MM.1S (cell line): ENCODE measurements at regions not wholly inside any gene's neighbourhood (a gene's known extent, or its start where the extent isn't known, plus 50 kb on each side); places are given as distances from the start of the nearest gene placed in this dataset.

ENCODE experiments used
- DNase-seq: peaks from one replicate; pipeline ENCODE4 v3.0.0-alpha.2; 2015
- H2AFZ ChIP-seq: fragments of 300-600 bp; sonication (generic); 2 replicates; pipeline ENCODE4 v1.6.0; 2016; ENCODE audit warnings: antibody characterized with exemption, low read length
- H3F3A ChIP-seq: fragments of 300-600 bp; sonication (generic); 2 replicates; pipeline ENCODE4 v1.6.1; 2016; ENCODE audit warnings: mild to moderate bottlenecking, antibody characterized with exemption, low read length, moderate library complexity, mixed read lengths; ENCODE audit not compliant: insufficient read depth
- H3K27ac ChIP-seq: fragments of 300-600 bp; sonication (generic); 2 replicates; pipeline ENCODE4 v1.5.1; 2016; ENCODE audit warnings: mild to moderate bottlenecking, low read length
- H3K27me3 ChIP-seq: fragments of 300-600 bp; sonication (generic); replicated peaks from 2 replicates; pipeline ENCODE4 v1.6.0; 2016; ENCODE audit warnings: low read length; ENCODE audit not compliant: insufficient read depth
- H3K36me3 ChIP-seq: fragments of 300-600 bp; sonication (generic); replicated peaks from 2 replicates; pipeline ENCODE4 v1.6.1; 2016; ENCODE audit warnings: mild to moderate bottlenecking, low read length, mixed read lengths; ENCODE audit not compliant: insufficient read depth
- H3K4me1 ChIP-seq: fragments of 300-600 bp; sonication (generic); 2 replicates; pipeline ENCODE4 v1.6.1; 2016; ENCODE audit warnings: low read length, mixed read lengths
- H3K4me2 ChIP-seq: fragments of 300-600 bp; sonication (generic); 2 replicates; pipeline ENCODE4 v1.6.0; 2016; ENCODE audit warnings: low read depth, low read length
- H3K4me3 ChIP-seq: fragments of 300-600 bp; sonication (generic); 2 replicates; pipeline ENCODE4 v1.5.1; 2016; ENCODE audit warnings: low read length, mixed read lengths
- H3K79me2 ChIP-seq: fragments of 300-600 bp; sonication (generic); 2 replicates; pipeline ENCODE4 v1.6.1; 2016; ENCODE audit warnings: mixed run types, low read length, mixed read lengths
- H3K9ac ChIP-seq: fragments of 300-600 bp; sonication (generic); 2 replicates; pipeline ENCODE4 v1.6.1; 2016; ENCODE audit warnings: low read length, mixed read lengths
- H3K9me2 ChIP-seq: fragments of 300-600 bp; sonication (generic); replicated peaks from 2 replicates; pipeline ENCODE4 v1.6.1; 2016; ENCODE audit warnings: mild to moderate bottlenecking, low read length, mixed read lengths; ENCODE audit not compliant: insufficient read depth
- H3K9me3 ChIP-seq: fragments of 300-600 bp; sonication (generic); replicated peaks from 2 replicates; pipeline ENCODE4 v1.6.1; 2016; ENCODE audit warnings: mild to moderate bottlenecking, low read length, mixed read lengths; ENCODE audit not compliant: insufficient read depth
- H4K20me1 ChIP-seq: fragments of 300-600 bp; sonication (generic); 2 replicates; pipeline ENCODE4 v1.6.1; 2016; ENCODE audit warnings: mild to moderate bottlenecking, low read length, moderate library complexity, mixed read lengths; ENCODE audit not compliant: insufficient read depth
- EZH2 ChIP-seq: fragments of 300-600 bp; sonication (generic); optimal IDR thresholded peaks from 2 replicates; pipeline ENCODE3; 2017; ENCODE audit warnings: low read depth, mild to moderate bottlenecking, antibody characterized with exemption, low read length, mixed read lengths
- EZH2phosphoT487 ChIP-seq: fragments of 300-600 bp; sonication (generic); IDR thresholded peaks from 2 replicates; pipeline ENCODE4 v1.6.1; 2018; ENCODE audit warnings: antibody characterized with exemption, low read length
- TF ChIP-seq, protein P1 (sequence below): fragments of 300-600 bp; sonication (generic); IDR thresholded peaks from 2 replicates; pipeline ENCODE4 v1.5.1; 2016; ENCODE audit warnings: antibody characterized with exemption, low read length, mixed read lengths

DNA sequence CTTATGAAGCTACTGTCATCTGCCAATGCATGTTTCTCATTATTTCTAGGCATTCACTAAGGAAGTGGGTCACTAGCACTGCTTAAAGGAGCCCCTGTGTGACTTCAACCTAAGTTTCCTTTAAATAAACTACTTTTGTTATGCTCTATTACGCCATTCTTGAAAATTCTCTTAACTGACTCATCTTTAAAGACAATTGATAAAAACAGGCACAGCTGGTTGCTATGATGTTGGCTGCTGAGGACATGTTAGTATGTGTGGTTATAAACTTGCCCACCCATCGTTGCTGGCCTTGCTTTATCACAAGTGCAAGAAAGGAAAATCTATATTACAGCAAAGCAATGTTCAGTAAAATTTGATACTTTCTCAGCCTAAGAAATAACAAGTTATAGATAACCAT lies 75.8 kb upstream of the CNTNAP4 start:
- no peaks in the 10 kb centered on the region for H3K79me2 ChIP-seq
- H3K4me3 ChIP-seq = no peak overlapping the region
- no peak overlapping the region for H3K27ac ChIP-seq
- H3K9me2 ChIP-seq = no peaks in the 10 kb centered on the region
- H3K36me3 ChIP-seq = no peaks in the 10 kb centered on the region
- H3F3A ChIP-seq = no peaks in the 10 kb centered on the region
- DNase-seq = no peak
- H3K4me1 ChIP-seq = no peaks in the 10 kb centered on the region
- no peaks in the 10 kb centered on the region for H3K9me3 ChIP-seq
- no peak overlapping the region for H2AFZ ChIP-seq
- TF ChIP-seq, protein P1, sequence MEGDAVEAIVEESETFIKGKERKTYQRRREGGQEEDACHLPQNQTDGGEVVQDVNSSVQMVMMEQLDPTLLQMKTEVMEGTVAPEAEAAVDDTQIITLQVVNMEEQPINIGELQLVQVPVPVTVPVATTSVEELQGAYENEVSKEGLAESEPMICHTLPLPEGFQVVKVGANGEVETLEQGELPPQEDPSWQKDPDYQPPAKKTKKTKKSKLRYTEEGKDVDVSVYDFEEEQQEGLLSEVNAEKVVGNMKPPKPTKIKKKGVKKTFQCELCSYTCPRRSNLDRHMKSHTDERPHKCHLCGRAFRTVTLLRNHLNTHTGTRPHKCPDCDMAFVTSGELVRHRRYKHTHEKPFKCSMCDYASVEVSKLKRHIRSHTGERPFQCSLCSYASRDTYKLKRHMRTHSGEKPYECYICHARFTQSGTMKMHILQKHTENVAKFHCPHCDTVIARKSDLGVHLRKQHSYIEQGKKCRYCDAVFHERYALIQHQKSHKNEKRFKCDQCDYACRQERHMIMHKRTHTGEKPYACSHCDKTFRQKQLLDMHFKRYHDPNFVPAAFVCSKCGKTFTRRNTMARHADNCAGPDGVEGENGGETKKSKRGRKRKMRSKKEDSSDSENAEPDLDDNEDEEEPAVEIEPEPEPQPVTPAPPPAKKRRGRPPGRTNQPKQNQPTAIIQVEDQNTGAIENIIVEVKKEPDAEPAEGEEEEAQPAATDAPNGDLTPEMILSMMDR = no peak
- TF ChIP-seq EZH2 = no peak
- TF ChIP-seq EZH2phosphoT487 = no peak
- no peak overlapping the region for H3K9ac ChIP-seq
- H3K4me2 ChIP-seq = no peak overlapping the region
- no peaks in the 10 kb centered on the region for H3K27me3 ChIP-seq
- H4K20me1 ChIP-seq = no peaks in the 10 kb centered on the region

DNA sequence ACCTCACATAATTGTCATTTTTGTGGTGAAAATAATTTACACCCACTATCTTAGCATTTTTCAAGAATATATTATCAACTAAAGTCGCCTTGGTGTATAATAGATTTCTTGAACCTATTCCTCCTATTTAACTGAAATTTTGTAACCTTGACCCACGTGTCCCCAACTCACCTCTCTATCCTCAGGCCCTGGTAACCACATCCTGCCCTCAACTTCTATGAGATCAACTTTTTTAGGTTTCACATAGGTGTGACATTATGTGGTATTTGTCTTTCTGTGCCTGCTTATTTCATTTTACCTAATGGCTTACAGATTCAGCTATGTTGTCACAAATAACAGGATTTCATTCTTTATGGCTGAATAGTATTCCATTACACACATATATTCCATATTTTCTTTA lies 73.0 kb upstream of the CNTNAP4 start:
- TF ChIP-seq, protein P1 = no peak
- TF ChIP-seq EZH2 = no peak
- TF ChIP-seq EZH2phosphoT487 = no peak
- Histone ChIP-seq H3K9me3 (no peaks in the 10 kb centered on the region), H3K36me3 (no peaks in the 10 kb centered on the region), H3F3A (no peaks in the 10 kb centered on the region), H3K4me3 (no peak overlapping the region), H3K9me2 (no peaks in the 10 kb centered on the region), H3K79me2 (no peaks in the 10 kb centered on the region), H3K27ac (no peak overlapping the region), H3K4me1 (no peaks in the 10 kb centered on the region), H3K27me3 (no peaks in the 10 kb centered on the region), H4K20me1 (no peaks in the 10 kb centered on the region), H3K9ac (no peak overlapping the region), H2AFZ (no peak overlapping the region), H3K4me2 (no peak overlapping the region)
- peak; percentile 27 for DNase-seq

DNA sequence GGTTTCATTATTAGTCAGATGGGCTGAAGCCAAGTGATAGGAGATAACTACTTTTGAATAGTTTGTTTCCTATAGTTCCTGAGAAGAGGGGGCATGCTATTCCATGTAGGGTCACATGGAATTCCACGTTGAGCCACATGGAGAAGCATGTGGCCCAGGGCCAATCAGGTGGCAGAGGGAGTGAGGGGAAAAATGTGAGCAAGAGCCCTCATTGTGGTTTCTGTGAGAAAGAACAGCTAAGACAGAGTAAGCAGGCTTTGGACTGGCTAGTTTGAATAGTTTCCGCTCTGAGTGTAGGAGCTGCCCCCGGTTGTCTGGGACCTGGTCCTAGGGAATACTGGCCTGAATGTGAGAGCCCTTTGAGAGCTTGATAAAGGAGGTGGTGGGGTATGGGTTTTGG lies 69.9 kb upstream of the CNTNAP4 start:
- no peak for TF ChIP-seq EZH2
- TF ChIP-seq, protein P1 = no peak
- TF ChIP-seq EZH2phosphoT487 = no peak

DNA sequence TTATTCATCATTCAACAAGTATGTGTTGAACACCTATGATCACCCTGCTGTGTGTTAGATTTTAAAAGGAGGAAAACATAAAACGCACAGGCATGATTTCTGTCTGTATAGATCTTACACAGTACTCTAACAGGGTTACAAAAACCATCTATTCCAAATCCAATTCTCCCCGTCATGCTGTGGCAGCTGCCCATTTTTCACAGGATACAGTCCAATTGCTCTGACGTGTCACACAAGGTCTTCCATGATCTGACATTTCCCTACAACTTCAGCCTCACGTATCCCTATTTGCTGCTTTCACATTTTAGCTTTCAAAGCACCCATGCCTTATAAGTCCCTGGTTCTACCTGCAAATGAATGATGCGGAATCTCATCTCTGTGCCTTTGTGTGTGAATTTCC lies 67.0 kb upstream of the CNTNAP4 start:
- Histone ChIP-seq H3K9me2 (no peaks in the 10 kb centered on the region), H3K9me3 (no peaks in the 10 kb centered on the region), H3K79me2 (no peaks in the 10 kb centered on the region), H3K4me2 (no peak overlapping the region), H3K4me1 (no peaks in the 10 kb centered on the region), H3K4me3 (no peak overlapping the region), H3K27ac (no peak overlapping the region), H4K20me1 (no peaks in the 10 kb centered on the region), H3K36me3 (no peaks in the 10 kb centered on the region), H2AFZ (no peak overlapping the region), H3K27me3 (no peaks in the 10 kb centered on the region), H3K9ac (no peak overlapping the region), H3F3A (no peaks in the 10 kb centered on the region)
- TF ChIP-seq, protein P1 = no peak
- no peak for DNase-seq

More for the DNA sequence above, 69.9 kb upstream of the CNTNAP4 start:
- H3K4me1 ChIP-seq = no peaks in the 10 kb centered on the region
- H3F3A ChIP-seq = no peaks in the 10 kb centered on the region
- H3K9me3 ChIP-seq = no peaks in the 10 kb centered on the region
- H3K4me3 ChIP-seq = no peak overlapping the region
- no peaks in the 10 kb centered on the region for H4K20me1 ChIP-seq
- H3K79me2 ChIP-seq = no peaks in the 10 kb centered on the region
- no peaks in the 10 kb centered on the region for H3K27me3 ChIP-seq
- no peaks in the 10 kb centered on the region for H3K9me2 ChIP-seq
- no peak overlapping the region for H3K9ac ChIP-seq
- H2AFZ ChIP-seq = no peak overlapping the region
- DNase-seq = no peak
- no peaks in the 10 kb centered on the region for H3K36me3 ChIP-seq
- H3K27ac ChIP-seq = no peak overlapping the region
- H3K4me2 ChIP-seq = no peak overlapping the region
